Ovary (tissue), 1 donor: ENCODE measurements at regions not wholly inside any gene's neighbourhood (a gene's known extent, or its start where the extent isn't known, plus 50 kb on each side); places are given as distances from the start of the nearest gene placed in this dataset.

Experiments used
- EP300 ChIP-seq: sonication (generic); formaldehyde crosslinking; IDR thresholded peaks from one replicate; pipeline ENCODE4 v1.6.1; 2017; ENCODE audit warnings: antibody characterized with exemption
- POLR2A ChIP-seq: fragments of 450-650 bp; IDR thresholded peaks from one replicate; pipeline ENCODE4 v1.6.1; 2017; ENCODE audit warnings: antibody characterized with exemption, mild to moderate bottlenecking, moderate library complexity

GRCh38 chr4:10944321-10944720 lies 259.8 kb upstream of the CLNK start:
- no peak for TF ChIP-seq POLR2A
- no peak for TF ChIP-seq EP300
